ENCODE measurements at regions not wholly inside any gene's neighbourhood (a gene's known extent, or its start where the extent isn't known, plus 50 kb on each side); places are given as distances from the start of the nearest gene placed in this dataset.

DNA sequence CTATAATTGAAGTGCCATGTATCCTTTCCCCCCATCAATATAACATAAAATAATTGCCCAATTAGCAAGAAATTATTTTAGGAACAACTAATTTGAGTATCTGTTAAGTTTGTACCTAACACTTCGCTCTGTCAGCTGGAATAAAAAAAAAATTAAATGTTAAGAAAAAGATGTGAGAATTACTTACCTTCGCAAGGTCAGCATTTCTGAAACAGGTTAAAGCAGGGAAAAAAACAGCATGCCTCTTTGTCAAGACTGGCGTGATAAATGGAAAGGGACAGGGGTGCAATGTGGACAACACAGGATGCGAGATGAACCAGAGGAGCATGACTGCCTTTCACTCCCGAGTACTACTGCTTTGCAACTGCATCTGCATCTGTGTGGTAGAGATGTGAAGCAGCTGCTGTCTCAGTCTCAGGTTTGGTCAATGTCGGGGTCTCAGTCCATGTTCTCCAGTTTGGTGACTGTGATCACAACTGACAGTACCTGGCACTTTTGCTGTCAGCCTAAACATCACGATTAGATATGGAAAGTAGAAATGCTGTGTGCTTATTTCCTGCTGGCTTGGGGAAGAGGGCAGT is 565.4 kb upstream of the LRRTM1 start:
- Mint-ChIP-seq H3K27ac (ENCODE audit: unreplicated experiment) (no peak overlapping the region), H3K4me1 (ENCODE audit: low read depth) (no peaks in the 10 kb centered on the region), H3K36me3 (ENCODE audit: low read depth) (no peaks in the 10 kb centered on the region), H3K9me3 (ENCODE audit: low read depth) (peaks cover 14% of the 10 kb centered on the region), H3K27me3 (ENCODE audit: low read depth) (no peaks in the 10 kb centered on the region), H3K4me3 (ENCODE audit: unreplicated experiment) (no peak overlapping the region)
- no peak for DNase-seq (ENCODE audit: low spot score)
- TF ChIP-seq, protein P1, sequence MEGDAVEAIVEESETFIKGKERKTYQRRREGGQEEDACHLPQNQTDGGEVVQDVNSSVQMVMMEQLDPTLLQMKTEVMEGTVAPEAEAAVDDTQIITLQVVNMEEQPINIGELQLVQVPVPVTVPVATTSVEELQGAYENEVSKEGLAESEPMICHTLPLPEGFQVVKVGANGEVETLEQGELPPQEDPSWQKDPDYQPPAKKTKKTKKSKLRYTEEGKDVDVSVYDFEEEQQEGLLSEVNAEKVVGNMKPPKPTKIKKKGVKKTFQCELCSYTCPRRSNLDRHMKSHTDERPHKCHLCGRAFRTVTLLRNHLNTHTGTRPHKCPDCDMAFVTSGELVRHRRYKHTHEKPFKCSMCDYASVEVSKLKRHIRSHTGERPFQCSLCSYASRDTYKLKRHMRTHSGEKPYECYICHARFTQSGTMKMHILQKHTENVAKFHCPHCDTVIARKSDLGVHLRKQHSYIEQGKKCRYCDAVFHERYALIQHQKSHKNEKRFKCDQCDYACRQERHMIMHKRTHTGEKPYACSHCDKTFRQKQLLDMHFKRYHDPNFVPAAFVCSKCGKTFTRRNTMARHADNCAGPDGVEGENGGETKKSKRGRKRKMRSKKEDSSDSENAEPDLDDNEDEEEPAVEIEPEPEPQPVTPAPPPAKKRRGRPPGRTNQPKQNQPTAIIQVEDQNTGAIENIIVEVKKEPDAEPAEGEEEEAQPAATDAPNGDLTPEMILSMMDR (IDR thresholded peaks at IDR 0.05): no peak

DNA sequence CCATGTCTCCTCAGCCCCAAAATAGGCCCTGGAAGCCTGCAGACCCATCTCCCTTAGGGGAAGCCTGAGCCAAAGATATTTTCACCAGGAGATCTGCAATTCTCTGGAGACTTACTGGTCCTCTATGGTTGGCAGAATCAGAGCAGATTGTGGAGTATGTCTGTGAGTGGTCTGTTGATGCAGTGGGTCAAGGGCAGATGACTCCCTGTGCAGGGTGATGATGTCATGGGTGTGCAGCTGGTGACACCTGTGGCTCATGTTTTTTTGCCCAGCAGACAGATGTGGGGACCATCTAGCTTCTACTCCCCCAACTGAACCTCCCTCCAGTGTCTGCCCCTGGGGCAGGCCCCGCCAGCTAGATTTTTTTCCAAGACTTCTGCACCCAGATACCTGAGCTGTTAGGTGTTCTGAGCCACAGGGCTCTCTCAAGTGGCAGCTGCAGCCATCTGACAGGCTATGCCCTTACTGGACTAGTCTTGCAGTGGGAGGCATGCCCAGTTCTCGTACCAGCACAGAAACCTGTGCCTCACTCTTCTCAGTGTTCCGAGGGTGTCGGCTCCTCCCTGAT is 558.7 kb upstream of the LRRTM1 start:
- Mint-ChIP-seq H3K36me3 (ENCODE audit: low read depth) (no peaks in the 10 kb centered on the region), H3K27me3 (ENCODE audit: low read depth) (no peaks in the 10 kb centered on the region), H3K4me3 (ENCODE audit: unreplicated experiment) (no peak overlapping the region), H3K9me3 (ENCODE audit: low read depth) (peaks cover 14% of the 10 kb centered on the region), H3K27ac (ENCODE audit: unreplicated experiment) (no peak overlapping the region), H3K4me1 (ENCODE audit: low read depth) (peaks cover 3% of the 10 kb centered on the region)
- TF ChIP-seq, protein P1 (IDR thresholded peaks at IDR 0.05): no peak
- DNase-seq (ENCODE audit: low spot score): no peak

DNA sequence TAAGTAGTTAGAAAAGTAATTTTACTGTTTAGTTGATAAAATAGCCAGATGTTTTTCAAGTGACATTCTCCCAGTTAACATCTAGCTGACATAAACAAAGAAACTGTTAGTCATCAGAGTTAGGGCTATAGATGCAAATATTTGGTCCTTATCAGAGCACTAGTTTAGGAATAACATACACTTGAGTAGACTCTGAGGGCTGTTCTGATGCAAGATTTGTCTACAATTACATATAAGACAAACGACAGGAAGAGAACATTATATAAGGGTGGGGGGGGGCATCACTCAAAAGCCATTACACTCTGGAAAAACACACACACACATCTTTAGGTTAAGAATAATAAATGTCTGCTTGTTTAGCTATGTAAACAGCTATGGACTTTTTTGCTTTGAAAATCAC is 554.4 kb upstream of the LRRTM1 start:
- Mint-ChIP-seq H3K36me3 (ENCODE audit: low read depth) (no peaks in the 10 kb centered on the region), H3K27ac (ENCODE audit: unreplicated experiment) (no peak overlapping the region), H3K4me1 (ENCODE audit: low read depth) (peaks cover 3% of the 10 kb centered on the region), H3K9me3 (ENCODE audit: low read depth) (peaks cover 4% of the 10 kb centered on the region), H3K4me3 (ENCODE audit: unreplicated experiment) (no peak overlapping the region), H3K27me3 (ENCODE audit: low read depth) (no peaks in the 10 kb centered on the region)
- no peak for DNase-seq (ENCODE audit: low spot score)
- TF ChIP-seq, protein P1 (IDR thresholded peaks at IDR 0.05): no peak

DNA sequence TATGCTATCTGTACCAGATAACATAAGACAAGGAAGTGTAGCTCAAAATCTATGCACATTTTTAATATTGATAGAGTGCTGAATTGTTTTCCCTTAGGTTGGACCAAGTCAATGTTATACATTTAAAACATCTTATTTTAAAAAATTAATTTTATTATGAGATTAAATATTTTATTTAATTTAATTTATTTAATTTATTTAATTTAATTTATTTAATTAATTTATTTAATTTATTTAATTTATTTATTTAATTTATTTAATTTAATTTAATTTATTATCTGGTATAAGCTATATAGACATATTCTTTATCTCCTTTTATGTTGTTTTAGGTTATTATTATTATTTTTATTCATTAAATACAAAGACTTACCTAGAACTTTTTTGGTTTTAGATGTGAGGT is 551.7 kb upstream of the LRRTM1 start:
- H3K4me3 Mint-ChIP-seq (ENCODE audit: unreplicated experiment): no peak overlapping the region
- no peaks in the 10 kb centered on the region for H3K27me3 Mint-ChIP-seq (ENCODE audit: low read depth)
- peaks cover 3% of the 10 kb centered on the region for H3K4me1 Mint-ChIP-seq (ENCODE audit: low read depth)
- TF ChIP-seq, protein P1 (IDR thresholded peaks at IDR 0.05): no peak
- no peaks in the 10 kb centered on the region for H3K36me3 Mint-ChIP-seq (ENCODE audit: low read depth)
- no peak for DNase-seq (ENCODE audit: low spot score)
- no peaks in the 10 kb centered on the region for H3K9me3 Mint-ChIP-seq (ENCODE audit: low read depth)
- H3K27ac Mint-ChIP-seq (ENCODE audit: unreplicated experiment): no peak overlapping the region

DNA sequence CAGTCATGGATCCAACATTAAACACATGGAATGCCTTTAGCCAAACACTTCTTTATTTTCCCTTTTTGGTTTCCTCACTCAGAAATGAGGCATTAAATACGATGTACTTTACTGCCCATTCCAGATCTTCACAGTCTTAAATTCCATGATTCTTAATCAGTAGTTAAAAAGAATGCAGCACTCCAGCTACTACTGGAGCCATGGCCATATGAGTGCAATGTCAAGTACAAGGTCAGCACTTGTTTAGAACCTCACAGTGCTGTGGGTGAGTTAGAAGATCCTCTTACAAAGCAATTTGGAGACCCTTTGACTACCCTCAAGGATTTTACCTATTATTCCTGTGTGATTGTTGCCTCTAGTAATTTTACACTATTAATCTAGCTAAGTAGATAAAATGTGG is 550.3 kb upstream of the LRRTM1 start:
- no peaks in the 10 kb centered on the region for H3K36me3 Mint-ChIP-seq (ENCODE audit: low read depth)
- H3K9me3 Mint-ChIP-seq (ENCODE audit: low read depth): no peaks in the 10 kb centered on the region
- no peaks in the 10 kb centered on the region for H3K27me3 Mint-ChIP-seq (ENCODE audit: low read depth)
- no peak for DNase-seq (ENCODE audit: low spot score)
- no peak overlapping the region for H3K4me3 Mint-ChIP-seq (ENCODE audit: unreplicated experiment)
- TF ChIP-seq, protein P1 (IDR thresholded peaks at IDR 0.05): no peak
- no peak overlapping the region for H3K27ac Mint-ChIP-seq (ENCODE audit: unreplicated experiment)
- H3K4me1 Mint-ChIP-seq (ENCODE audit: low read depth): peaks cover 3% of the 10 kb centered on the region

All from chondrocyte (in vitro differentiated cells).